ENCODE measurements at regions not wholly inside any gene's neighbourhood (a gene's known extent, or its start where the extent isn't known, plus 50 kb on each side); places are given as distances from the start of the nearest gene placed in this dataset.

DNA sequence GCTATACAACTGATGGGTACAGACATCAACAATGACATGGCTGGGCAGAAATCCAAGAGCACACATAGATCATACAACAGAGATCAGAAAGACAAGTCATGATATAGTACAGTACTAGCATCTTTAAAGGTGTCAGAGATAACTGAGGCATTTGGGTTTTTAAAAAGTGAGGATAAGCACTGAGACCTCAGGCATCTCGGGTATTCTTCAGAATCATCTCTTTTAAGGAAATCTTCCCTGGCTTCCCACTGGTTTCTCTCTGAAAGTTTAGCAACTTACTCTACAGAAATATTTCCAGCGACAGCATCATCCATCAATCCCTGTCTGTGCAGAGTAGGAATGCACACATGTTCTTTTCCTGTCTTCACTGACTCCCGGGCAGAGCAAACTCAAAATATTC lies 93.2 kb upstream of the PARP11 start:
- TF ChIP-seq EZH2phosphoT487 (IDR thresholded peaks at IDR 0.05; ENCODE audit: insufficient read depth, low read depth) (no peak), EZH2 (IDR thresholded peaks at IDR 0.05; ENCODE audit: insufficient read depth, poor library complexity, severe bottlenecking) (no peak)
